CD4-positive, CD25-positive, alpha-beta regulatory T cell (primary cell): ENCODE measurements at regions not wholly inside any gene's neighbourhood (a gene's known extent, or its start where the extent isn't known, plus 50 kb on each side); places are given as distances from the start of the nearest gene placed in this dataset.

Experiments used
- ATAC-seq, 2 donors: fragments of 150-1000 bp; cut with Tn5 transposase; one replicate each; pipeline ENCODE4 v1.10.0; 2021; ENCODE audit warnings: low read depth in 2 of 2, moderate number of reproducible peaks in 2 of 2, moderate library complexity in 1 of 2
- DNase-seq, 3 donors: peaks; one replicate each; pipeline versions ENCODE4 v3.0.0 to v3.0.0-alpha.2; 2012 to 2022; ENCODE audit warnings: mixed read lengths in 1 of 3
- H3K27ac ChIP-seq: one replicate; pipeline ENCODE4 v1.7.0; 2013; ENCODE audit warnings: mild to moderate bottlenecking, low read length; ENCODE audit not compliant: insufficient read depth, poor library complexity, severe bottlenecking
- H3K27me3 ChIP-seq: one replicate; pipeline ENCODE4 v1.7.0; 2013; ENCODE audit warnings: low read length; ENCODE audit not compliant: control insufficient read depth, insufficient read depth
- H3K36me3 ChIP-seq: one replicate; pipeline ENCODE4 v1.7.0; 2013; ENCODE audit warnings: mild to moderate bottlenecking, low read length, moderate library complexity; ENCODE audit not compliant: control insufficient read depth, insufficient read depth
- H3K4me1 ChIP-seq: 2 replicates; pipeline ENCODE4 v1.7.0; 2013; ENCODE audit warnings: mild to moderate bottlenecking, low read length; ENCODE audit not compliant: insufficient read depth, control insufficient read depth, poor library complexity, severe bottlenecking
- H3K4me3 ChIP-seq: one replicate; pipeline ENCODE4 v1.7.0; 2013; ENCODE audit warnings: low read depth, mild to moderate bottlenecking, low read length, moderate library complexity
- H3K9me3 ChIP-seq, 2 experiments: 1 replicate in 1 of 2; 2 replicates in 1 of 2; pipeline ENCODE4 v1.7.0; 2013; ENCODE audit warnings: low read length in 2 of 2, mild to moderate bottlenecking in 1 of 2, moderate library complexity in 1 of 2; ENCODE audit not compliant: control insufficient read depth in 2 of 2
- H3K27ac Mint-ChIP-seq, 3 donors: one replicate each; pipeline ENCODE4 v1.8.0; 2020 to 2022; ENCODE audit warnings: mild to moderate bottlenecking in 3 of 3, mixed read lengths in 3 of 3, moderate library complexity in 2 of 3
- H3K27me3 Mint-ChIP-seq: one replicate; pipeline ENCODE4 v1.8.0; 2022; ENCODE audit warnings: mild to moderate bottlenecking, mixed read lengths
- H3K36me3 Mint-ChIP-seq: one replicate; pipeline ENCODE4 v1.8.0; 2020; ENCODE audit warnings: mixed read lengths
- H3K4me1 Mint-ChIP-seq, 4 donors: one replicate each; pipeline ENCODE4 v1.8.0; 2020 to 2022; ENCODE audit warnings: mixed read lengths in 4 of 4, mild to moderate bottlenecking in 1 of 4
- H3K4me3 Mint-ChIP-seq, 4 donors: one replicate each; pipeline ENCODE4 v1.8.0; 2020 to 2022; ENCODE audit warnings: mild to moderate bottlenecking in 4 of 4, mixed read lengths in 4 of 4, moderate library complexity in 3 of 4
- H3K9me3 Mint-ChIP-seq, 7 donors: one replicate each; pipeline ENCODE4 v1.8.0; 2020 to 2022; ENCODE audit warnings: mixed read lengths in 7 of 7, mild to moderate bottlenecking in 3 of 7, moderate library complexity in 2 of 7

DNA sequence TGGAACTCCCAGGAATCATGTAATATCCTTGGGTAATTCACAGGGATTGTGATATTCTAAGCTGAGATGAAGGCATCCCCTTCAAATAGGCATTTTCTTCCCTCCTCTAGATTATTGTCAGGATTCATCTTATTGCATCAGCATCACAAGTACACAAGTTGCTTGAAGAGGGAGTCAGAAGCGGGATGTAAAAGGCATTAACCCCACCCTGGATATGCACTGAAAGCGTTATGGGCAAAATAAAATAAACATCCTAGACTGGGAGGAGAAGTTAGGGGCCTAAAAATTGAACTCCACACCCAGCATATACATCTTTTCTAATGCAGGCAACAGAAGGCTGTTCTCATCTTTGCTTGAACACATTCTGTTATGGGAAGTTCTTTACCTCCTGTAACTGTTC lies 381.2 kb downstream of the SETD4 start:
- DNase-seq (no peak), ATAC-seq (no peak)
- Histone ChIP-seq H3K4me3 (no peak overlapping the region), H3K27me3 (peaks cover 3% of the 10 kb centered on the region), H3K27ac (no peak overlapping the region), H3K36me3 (no peaks in the 10 kb centered on the region), H3K9me3 (no peaks in the 10 kb centered on the region), H3K4me1 (no peaks in the 10 kb centered on the region)
- H3K36me3 Mint-ChIP-seq, result no peaks in the 10 kb centered on the region
- H3K4me3 Mint-ChIP-seq, result no peak overlapping the region
- H3K27ac Mint-ChIP-seq, result no peak overlapping the region
- no peaks in the 10 kb centered on the region for H3K4me1 Mint-ChIP-seq
- peaks cover 0 to 4% (median 0%) of the 10 kb centered on the region in 7 donors for H3K9me3 Mint-ChIP-seq
- peaks cover 13% of the 10 kb centered on the region for H3K27me3 Mint-ChIP-seq

GRCh38 chr21:35678393-35678792 lies 381.9 kb downstream of the SETD4 start:
- Mint-ChIP-seq H3K9me3 (peaks cover 0 to 4% (median 0%) of the 10 kb centered on the region in 7 donors), H3K27ac (no peak overlapping the region), H3K4me3 (no peak overlapping the region), H3K4me1 (no peaks in the 10 kb centered on the region), H3K36me3 (no peaks in the 10 kb centered on the region), H3K27me3 (peaks cover 11% of the 10 kb centered on the region)
- DNase-seq (no peak), ATAC-seq (no peak)
- Histone ChIP-seq H3K4me3 (no peak overlapping the region), H3K36me3 (no peaks in the 10 kb centered on the region), H3K27ac (no peak overlapping the region), H3K27me3 (peaks cover 3% of the 10 kb centered on the region), H3K9me3 (no peaks in the 10 kb centered on the region), H3K4me1 (no peaks in the 10 kb centered on the region)

GRCh38 chr21:35677298-35677841 lies 383.0 kb downstream of the SETD4 start:
- Histone ChIP-seq H3K9me3 (no peaks in the 10 kb centered on the region), H3K27ac (no peak overlapping the region), H3K36me3 (no peaks in the 10 kb centered on the region), H3K4me3 (no peak overlapping the region), H3K27me3 (peaks cover 3% of the 10 kb centered on the region), H3K4me1 (no peaks in the 10 kb centered on the region)
- Mint-ChIP-seq H3K27me3 (peaks cover 1% of the 10 kb centered on the region), H3K27ac (no peak overlapping the region), H3K9me3 (peaks cover 0 to 4% (median 0%) of the 10 kb centered on the region in 7 donors), H3K4me3 (no peak overlapping the region), H3K36me3 (no peaks in the 10 kb centered on the region), H3K4me1 (no peaks in the 10 kb centered on the region)
- no peak for DNase-seq
- no peak for ATAC-seq

GRCh38 chr21:35674895-35675470 lies 385.3 kb downstream of the SETD4 start:
- no peaks in the 10 kb centered on the region for H3K4me1 ChIP-seq
- peaks cover 6% of the 10 kb centered on the region for H3K27me3 Mint-ChIP-seq
- no peaks in the 10 kb centered on the region for H3K4me1 Mint-ChIP-seq

GRCh38 chr21:35674091-35674671 lies 386.1 kb downstream of the SETD4 start:
- ATAC-seq (no peak), DNase-seq (no peak)
- H3K9me3 Mint-ChIP-seq, result peaks cover 0 to 4% (median 0%) of the 10 kb centered on the region in 7 donors
- no peak overlapping the region for H3K4me3 ChIP-seq
- no peaks in the 10 kb centered on the region for H3K4me1 ChIP-seq
- no peak overlapping the region for H3K27ac ChIP-seq
- no peaks in the 10 kb centered on the region for H3K36me3 Mint-ChIP-seq
- H3K36me3 ChIP-seq, result no peaks in the 10 kb centered on the region
- H3K9me3 ChIP-seq, result no peaks in the 10 kb centered on the region
- H3K27ac Mint-ChIP-seq, result no peak overlapping the region
- H3K4me1 Mint-ChIP-seq, result no peaks in the 10 kb centered on the region
- H3K4me3 Mint-ChIP-seq, result no peak overlapping the region
- H3K27me3 ChIP-seq, result no peaks in the 10 kb centered on the region
- peaks cover 6% of the 10 kb centered on the region for H3K27me3 Mint-ChIP-seq

More at GRCh38 chr21:35674895-35675470, 385.3 kb downstream of the SETD4 start:
- H3K36me3 ChIP-seq, result no peaks in the 10 kb centered on the region
- no peaks in the 10 kb centered on the region for H3K27me3 ChIP-seq
- H3K27ac ChIP-seq, result no peak overlapping the region
- no peak overlapping the region for H3K4me3 Mint-ChIP-seq
- H3K9me3 Mint-ChIP-seq, result peaks cover 0 to 4% (median 0%) of the 10 kb centered on the region in 7 donors
- H3K4me3 ChIP-seq, result no peak overlapping the region
- H3K27ac Mint-ChIP-seq, result no peak overlapping the region
- ATAC-seq, result no peak
- no peak for DNase-seq
- H3K9me3 ChIP-seq, result no peaks in the 10 kb centered on the region
- H3K36me3 Mint-ChIP-seq, result no peaks in the 10 kb centered on the region

- H3K36me3 Mint-ChIP-seq, result no peaks in the 10 kb centered on the region
- Histone ChIP-seq H3K36me3 (no peaks in the 10 kb centered on the region), H3K4me1 (no peaks in the 10 kb centered on the region), H3K27ac (no peak overlapping the region), H3K27me3 (no peaks in the 10 kb centered on the region), H3K4me3 (no peak overlapping the region), H3K9me3 (no peaks in the 10 kb centered on the region)
- H3K27ac Mint-ChIP-seq, result no peak overlapping the region
- no peaks in the 10 kb centered on the region for H3K4me1 Mint-ChIP-seq
- H3K27me3 Mint-ChIP-seq, result peaks cover 6% of the 10 kb centered on the region
- H3K4me3 Mint-ChIP-seq, result no peak overlapping the region
- DNase-seq (no peak), ATAC-seq (no peak)
- peaks cover 0 to 2% (median 0%) of the 10 kb centered on the region in 7 donors for H3K9me3 Mint-ChIP-seq
Observed at GRCh38 chr21:35672313-35672712, 388.0 kb downstream of the SETD4 start.

GRCh38 chr21:35664683-35665082 lies 395.6 kb downstream of the SETD4 start:
- ATAC-seq (no peak), DNase-seq (no peak)
- Histone ChIP-seq H3K27ac (no peak overlapping the region), H3K9me3 (no peaks in the 10 kb centered on the region), H3K4me3 (no peak overlapping the region), H3K36me3 (no peaks in the 10 kb centered on the region), H3K4me1 (no peaks in the 10 kb centered on the region), H3K27me3 (no peaks in the 10 kb centered on the region)
- no peaks in the 10 kb centered on the region for H3K27me3 Mint-ChIP-seq
- H3K4me1 Mint-ChIP-seq, result no peaks in the 10 kb centered on the region
- H3K4me3 Mint-ChIP-seq, result no peak overlapping the region
- H3K9me3 Mint-ChIP-seq, result peaks cover 0 to 4% (median 0%) of the 10 kb centered on the region in 7 donors
- H3K27ac Mint-ChIP-seq, result no peak overlapping the region
- H3K36me3 Mint-ChIP-seq, result no peaks in the 10 kb centered on the region
